ENCODE measurements at regions not wholly inside any gene's neighbourhood (a gene's known extent, or its start where the extent isn't known, plus 50 kb on each side); places are given as distances from the start of the nearest gene placed in this dataset.

DNA sequence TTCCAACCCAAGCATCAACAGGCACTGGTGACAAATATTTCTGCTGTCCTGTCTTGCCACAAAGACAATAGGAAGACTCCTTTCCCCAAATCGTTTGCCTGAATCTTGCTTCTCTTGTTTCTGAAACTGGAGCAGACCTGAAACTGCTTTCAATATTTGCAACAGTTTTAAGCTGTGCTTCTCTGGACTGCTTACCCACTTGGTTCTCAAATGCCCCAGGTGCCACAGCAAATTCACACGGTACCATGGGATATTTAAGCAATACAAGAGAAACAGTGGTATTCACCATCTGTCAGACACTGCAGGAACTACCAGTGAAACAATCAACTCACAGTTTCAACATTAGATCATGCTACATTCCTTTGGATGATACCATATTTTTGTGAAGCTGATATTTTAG lies 309.4 kb downstream of the PARP8 start:
- TF ChIP-seq, protein P1, sequence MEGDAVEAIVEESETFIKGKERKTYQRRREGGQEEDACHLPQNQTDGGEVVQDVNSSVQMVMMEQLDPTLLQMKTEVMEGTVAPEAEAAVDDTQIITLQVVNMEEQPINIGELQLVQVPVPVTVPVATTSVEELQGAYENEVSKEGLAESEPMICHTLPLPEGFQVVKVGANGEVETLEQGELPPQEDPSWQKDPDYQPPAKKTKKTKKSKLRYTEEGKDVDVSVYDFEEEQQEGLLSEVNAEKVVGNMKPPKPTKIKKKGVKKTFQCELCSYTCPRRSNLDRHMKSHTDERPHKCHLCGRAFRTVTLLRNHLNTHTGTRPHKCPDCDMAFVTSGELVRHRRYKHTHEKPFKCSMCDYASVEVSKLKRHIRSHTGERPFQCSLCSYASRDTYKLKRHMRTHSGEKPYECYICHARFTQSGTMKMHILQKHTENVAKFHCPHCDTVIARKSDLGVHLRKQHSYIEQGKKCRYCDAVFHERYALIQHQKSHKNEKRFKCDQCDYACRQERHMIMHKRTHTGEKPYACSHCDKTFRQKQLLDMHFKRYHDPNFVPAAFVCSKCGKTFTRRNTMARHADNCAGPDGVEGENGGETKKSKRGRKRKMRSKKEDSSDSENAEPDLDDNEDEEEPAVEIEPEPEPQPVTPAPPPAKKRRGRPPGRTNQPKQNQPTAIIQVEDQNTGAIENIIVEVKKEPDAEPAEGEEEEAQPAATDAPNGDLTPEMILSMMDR (IDR thresholded peaks at IDR 0.05; ENCODE audit: extremely low read depth in 1 of 2, insufficient read depth in 1 of 2, low read depth in 1 of 2, low read length in 2 of 2): no peak
- TF ChIP-seq POLR2A (IDR thresholded peaks at IDR 0.05; ENCODE audit: low read depth, low read length) (no peak), POLR2AphosphoS5 (IDR thresholded peaks at IDR 0.05; ENCODE audit: insufficient read depth, low read depth, low read length) (no peak), FOS (IDR thresholded peaks at IDR 0.05; ENCODE audit: borderline replicate concordance, insufficient read depth, low read length) (no peak), MYC (IDR thresholded peaks at IDR 0.05; ENCODE audit: low read depth, low read length) (no peak), GATA2 (IDR thresholded peaks at IDR 0.05; ENCODE audit: insufficient read depth, insufficient read length, low read depth, low read length) (no peak), JUN (IDR thresholded peaks at IDR 0.05; ENCODE audit: borderline replicate concordance, insufficient read depth, insufficient read length, low read depth) (no peak)
- TF ChIP-seq, protein P2, sequence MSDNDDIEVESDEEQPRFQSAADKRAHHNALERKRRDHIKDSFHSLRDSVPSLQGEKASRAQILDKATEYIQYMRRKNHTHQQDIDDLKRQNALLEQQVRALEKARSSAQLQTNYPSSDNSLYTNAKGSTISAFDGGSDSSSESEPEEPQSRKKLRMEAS (IDR thresholded peaks at IDR 0.05; ENCODE audit: insufficient read depth, insufficient read length): no peak

All from endothelial cell of umbilical vein (primary cell).